ENCODE measurements at regions not wholly inside any gene's neighbourhood (a gene's known extent, or its start where the extent isn't known, plus 50 kb on each side); places are given as distances from the start of the nearest gene placed in this dataset.

DNA sequence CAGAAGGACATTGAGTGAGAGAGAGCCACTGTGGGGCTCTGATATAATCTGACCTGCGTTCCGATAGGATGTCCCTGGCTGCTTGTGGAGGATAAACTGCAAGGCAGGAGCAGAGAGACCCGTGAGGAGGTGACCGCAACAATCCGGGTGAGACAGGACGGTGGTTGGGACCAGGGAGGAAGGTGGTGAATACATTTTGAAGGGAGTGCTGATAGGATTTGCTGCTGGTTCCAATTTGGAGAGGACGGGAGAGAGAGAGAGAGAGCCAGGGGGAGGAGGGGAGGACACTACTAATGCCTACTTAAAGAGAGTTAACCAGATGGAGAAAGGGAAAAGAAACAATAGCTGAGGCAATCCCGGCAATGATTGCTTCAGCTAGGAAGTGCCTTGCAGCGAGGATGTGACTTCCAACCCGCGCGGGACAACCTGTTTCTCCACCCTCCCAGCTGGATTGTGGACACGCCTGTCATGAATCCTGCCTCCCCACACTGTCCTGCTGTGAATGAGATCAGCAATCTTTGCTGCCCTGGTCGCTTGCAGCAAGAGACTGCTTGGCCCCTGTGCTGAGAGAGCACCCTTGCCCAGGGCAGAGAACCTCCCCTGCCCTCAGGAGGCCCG is 199.0 kb upstream of the KCNG1 start (continued):
- TF ChIP-seq, protein P1, sequence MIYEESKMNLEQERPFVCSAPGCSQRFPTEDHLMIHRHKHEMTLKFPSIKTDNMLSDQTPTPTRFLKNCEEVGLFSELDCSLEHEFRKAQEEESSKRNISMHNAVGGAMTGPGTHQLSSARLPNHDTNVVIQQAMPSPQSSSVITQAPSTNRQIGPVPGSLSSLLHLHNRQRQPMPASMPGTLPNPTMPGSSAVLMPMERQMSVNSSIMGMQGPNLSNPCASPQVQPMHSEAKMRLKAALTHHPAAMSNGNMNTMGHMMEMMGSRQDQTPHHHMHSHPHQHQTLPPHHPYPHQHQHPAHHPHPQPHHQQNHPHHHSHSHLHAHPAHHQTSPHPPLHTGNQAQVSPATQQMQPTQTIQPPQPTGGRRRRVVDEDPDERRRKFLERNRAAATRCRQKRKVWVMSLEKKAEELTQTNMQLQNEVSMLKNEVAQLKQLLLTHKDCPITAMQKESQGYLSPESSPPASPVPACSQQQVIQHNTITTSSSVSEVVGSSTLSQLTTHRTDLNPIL (CRISPR knock-in tag; IDR thresholded peaks at IDR 0.05; ENCODE audit: low read depth) = no peak
- no peak for TF ChIP-seq RARB (CRISPR knock-in tag; IDR thresholded peaks at IDR 0.05)
- no peak for TF ChIP-seq TOX (CRISPR knock-in tag; IDR thresholded peaks at IDR 0.05; ENCODE audit: borderline replicate concordance)

DNA sequence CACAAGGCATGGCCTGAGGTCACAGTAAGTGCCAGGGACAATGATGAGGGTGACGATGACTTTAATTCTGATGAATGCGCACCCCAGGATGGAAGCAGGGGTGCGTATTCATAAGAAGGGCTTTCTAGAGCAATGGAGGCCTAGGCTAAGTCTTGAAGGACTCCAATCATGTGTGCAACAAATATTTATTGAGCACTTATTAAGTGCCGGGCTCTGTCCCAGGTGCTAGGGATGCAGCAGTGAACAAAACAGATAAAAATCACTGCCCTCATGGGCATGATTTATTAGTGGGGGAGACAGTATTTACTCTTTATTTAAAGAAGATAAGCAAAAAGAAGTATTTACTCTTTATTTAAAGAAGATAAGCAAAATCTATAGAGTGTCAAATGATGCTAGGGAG is 198.2 kb upstream of the KCNG1 start:
- ATAC-seq = no peak
- TF ChIP-seq, protein P1 (CRISPR knock-in tag; IDR thresholded peaks at IDR 0.05; ENCODE audit: low read depth) = no peak
- TF ChIP-seq ZNF70 (CRISPR knock-in tag; IDR thresholded peaks at IDR 0.05) = no peak
- no peak for TF ChIP-seq CSDC2 (CRISPR knock-in tag; IDR thresholded peaks at IDR 0.05)
- TF ChIP-seq, protein P2, sequence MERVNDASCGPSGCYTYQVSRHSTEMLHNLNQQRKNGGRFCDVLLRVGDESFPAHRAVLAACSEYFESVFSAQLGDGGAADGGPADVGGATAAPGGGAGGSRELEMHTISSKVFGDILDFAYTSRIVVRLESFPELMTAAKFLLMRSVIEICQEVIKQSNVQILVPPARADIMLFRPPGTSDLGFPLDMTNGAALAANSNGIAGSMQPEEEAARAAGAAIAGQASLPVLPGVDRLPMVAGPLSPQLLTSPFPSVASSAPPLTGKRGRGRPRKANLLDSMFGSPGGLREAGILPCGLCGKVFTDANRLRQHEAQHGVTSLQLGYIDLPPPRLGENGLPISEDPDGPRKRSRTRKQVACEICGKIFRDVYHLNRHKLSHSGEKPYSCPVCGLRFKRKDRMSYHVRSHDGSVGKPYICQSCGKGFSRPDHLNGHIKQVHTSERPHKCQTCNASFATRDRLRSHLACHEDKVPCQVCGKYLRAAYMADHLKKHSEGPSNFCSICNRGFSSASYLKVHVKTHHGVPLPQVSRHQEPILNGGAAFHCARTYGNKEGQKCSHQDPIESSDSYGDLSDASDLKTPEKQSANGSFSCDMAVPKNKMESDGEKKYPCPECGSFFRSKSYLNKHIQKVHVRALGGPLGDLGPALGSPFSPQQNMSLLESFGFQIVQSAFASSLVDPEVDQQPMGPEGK (CRISPR knock-in tag; IDR thresholded peaks at IDR 0.05; ENCODE audit: borderline replicate concordance) = no peak
- no peak for TF ChIP-seq ZNF8 (CRISPR knock-in tag; IDR thresholded peaks at IDR 0.05)

DNA sequence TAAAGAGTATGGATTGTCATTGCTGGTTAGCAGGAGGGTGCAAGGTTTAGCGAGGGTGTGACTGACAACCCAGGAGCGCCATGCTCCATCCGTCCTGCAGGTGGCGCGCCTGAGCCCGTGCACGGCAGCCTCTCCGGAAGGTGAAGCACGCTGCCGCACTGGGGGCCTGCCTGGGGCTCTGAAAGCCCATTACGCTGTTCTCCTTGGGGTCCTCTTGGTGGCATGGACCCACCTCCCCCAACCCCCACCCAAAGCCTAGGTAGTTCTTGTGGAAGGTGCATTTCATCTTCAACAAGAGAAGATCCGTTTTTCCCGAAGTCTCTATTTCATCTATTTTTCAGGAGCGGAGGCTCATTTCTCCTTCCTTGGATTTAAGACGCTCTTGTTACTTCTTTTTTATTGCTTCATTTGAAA is 197.4 kb upstream of the KCNG1 start:
- ATAC-seq = peak; percentile 81
- TF ChIP-seq CSDC2 (CRISPR knock-in tag; IDR thresholded peaks at IDR 0.05) (no peak), ZFP30 (CRISPR knock-in tag; IDR thresholded peaks at IDR 0.05) (no peak), ISL1 (CRISPR knock-in tag; IDR thresholded peaks at IDR 0.05) (no peak), PPARA (CRISPR knock-in tag; IDR thresholded peaks at IDR 0.05; ENCODE audit: borderline replicate concordance) (no peak)

DNA sequence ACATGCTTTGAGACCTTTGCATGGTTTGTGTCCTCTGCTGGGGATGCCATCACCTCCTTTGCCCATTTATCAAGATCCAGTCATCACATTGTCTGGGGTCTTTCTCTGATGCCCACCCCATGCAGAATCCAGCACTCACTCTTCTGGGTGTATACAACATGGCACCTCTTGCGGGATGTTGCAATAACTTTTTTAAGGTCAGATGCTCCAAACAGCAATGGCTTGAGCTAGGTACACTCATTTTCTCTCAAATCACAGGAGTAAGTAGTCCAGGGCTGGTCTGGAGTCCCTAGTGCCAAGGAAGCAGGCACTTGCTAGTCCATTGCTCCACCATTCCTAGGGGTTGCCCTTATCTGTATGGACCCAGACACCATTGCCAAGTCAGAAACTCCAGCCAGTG is 196.6 kb upstream of the KCNG1 start:
- no peak for ATAC-seq
- TF ChIP-seq OSR1 (CRISPR knock-in tag; IDR thresholded peaks at IDR 0.05) (no peak), GLIS3 (CRISPR knock-in tag; IDR thresholded peaks at IDR 0.05) (no peak), PPARA (CRISPR knock-in tag; IDR thresholded peaks at IDR 0.05; ENCODE audit: borderline replicate concordance) (no peak), TOX (CRISPR knock-in tag; IDR thresholded peaks at IDR 0.05; ENCODE audit: borderline replicate concordance) (no peak), ZNF70 (CRISPR knock-in tag; IDR thresholded peaks at IDR 0.05) (no peak), ISL1 (CRISPR knock-in tag; IDR thresholded peaks at IDR 0.05) (no peak), ZFP3 (CRISPR knock-in tag; IDR thresholded peaks at IDR 0.05) (no peak)
- TF ChIP-seq, protein P3, sequence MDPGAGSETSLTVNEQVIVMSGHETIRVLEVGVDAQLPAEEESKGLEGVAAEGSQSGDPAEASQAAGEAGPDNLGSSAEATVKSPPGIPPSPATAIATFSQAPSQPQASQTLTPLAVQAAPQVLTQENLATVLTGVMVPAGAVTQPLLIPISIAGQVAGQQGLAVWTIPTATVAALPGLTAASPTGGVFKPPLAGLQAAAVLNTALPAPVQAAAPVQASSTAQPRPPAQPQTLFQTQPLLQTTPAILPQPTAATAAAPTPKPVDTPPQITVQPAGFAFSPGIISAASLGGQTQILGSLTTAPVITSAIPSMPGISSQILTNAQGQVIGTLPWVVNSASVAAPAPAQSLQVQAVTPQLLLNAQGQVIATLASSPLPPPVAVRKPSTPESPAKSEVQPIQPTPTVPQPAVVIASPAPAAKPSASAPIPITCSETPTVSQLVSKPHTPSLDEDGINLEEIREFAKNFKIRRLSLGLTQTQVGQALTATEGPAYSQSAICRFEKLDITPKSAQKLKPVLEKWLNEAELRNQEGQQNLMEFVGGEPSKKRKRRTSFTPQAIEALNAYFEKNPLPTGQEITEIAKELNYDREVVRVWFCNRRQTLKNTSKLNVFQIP (CRISPR knock-in tag; IDR thresholded peaks at IDR 0.05; ENCODE audit: borderline replicate concordance, low read depth) = no peak

DNA sequence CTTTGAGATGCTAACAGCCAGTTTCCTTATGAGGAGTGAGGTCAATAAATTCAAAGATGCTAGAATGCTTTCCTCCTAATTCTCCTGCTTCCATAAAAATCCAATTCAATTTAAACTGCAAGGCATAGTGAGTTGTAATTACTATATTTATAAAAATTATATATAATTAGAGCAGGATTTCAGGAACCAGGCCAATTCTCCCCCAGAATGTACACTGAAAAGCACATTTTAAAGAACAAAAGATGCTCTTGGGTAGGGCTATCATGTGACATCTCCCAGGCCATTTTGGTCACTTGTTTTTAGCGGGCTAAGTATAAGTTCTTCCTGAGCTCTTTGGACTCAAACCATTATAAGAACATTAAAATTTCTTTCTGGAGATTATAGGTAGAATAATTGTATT is 195.7 kb upstream of the KCNG1 start:
- no peak for ATAC-seq
- TF ChIP-seq ZNF8 (CRISPR knock-in tag; IDR thresholded peaks at IDR 0.05) = no peak
- no peak for TF ChIP-seq ARNTL (CRISPR knock-in tag; IDR thresholded peaks at IDR 0.05; ENCODE audit: borderline replicate concordance, low read depth)
- TF ChIP-seq GLIS3 (CRISPR knock-in tag; IDR thresholded peaks at IDR 0.05) = no peak
- no peak for TF ChIP-seq ISL1 (CRISPR knock-in tag; IDR thresholded peaks at IDR 0.05)
- TF ChIP-seq TCF4 (CRISPR knock-in tag; IDR thresholded peaks at IDR 0.05; ENCODE audit: borderline replicate concordance) = no peak
- TF ChIP-seq ZFP30 (CRISPR knock-in tag; IDR thresholded peaks at IDR 0.05) = no peak
- no peak for TF ChIP-seq ZFP3 (CRISPR knock-in tag; IDR thresholded peaks at IDR 0.05)
- no peak for TF ChIP-seq TOX (CRISPR knock-in tag; IDR thresholded peaks at IDR 0.05; ENCODE audit: borderline replicate concordance)
- TF ChIP-seq SNAI2 (CRISPR knock-in tag; IDR thresholded peaks at IDR 0.05) = no peak
- TF ChIP-seq, protein P4, sequence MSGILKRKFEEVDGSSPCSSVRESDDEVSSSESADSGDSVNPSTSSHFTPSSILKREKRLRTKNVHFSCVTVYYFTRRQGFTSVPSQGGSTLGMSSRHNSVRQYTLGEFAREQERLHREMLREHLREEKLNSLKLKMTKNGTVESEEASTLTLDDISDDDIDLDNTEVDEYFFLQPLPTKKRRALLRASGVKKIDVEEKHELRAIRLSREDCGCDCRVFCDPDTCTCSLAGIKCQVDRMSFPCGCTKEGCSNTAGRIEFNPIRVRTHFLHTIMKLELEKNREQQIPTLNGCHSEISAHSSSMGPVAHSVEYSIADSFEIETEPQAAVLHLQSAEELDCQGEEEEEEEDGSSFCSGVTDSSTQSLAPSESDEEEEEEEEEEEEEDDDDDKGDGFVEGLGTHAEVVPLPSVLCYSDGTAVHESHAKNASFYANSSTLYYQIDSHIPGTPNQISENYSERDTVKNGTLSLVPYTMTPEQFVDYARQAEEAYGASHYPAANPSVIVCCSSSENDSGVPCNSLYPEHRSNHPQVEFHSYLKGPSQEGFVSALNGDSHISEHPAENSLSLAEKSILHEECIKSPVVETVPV (CRISPR knock-in tag; IDR thresholded peaks at IDR 0.05) = no peak
- no peak for TF ChIP-seq BACH2 (CRISPR knock-in tag; IDR thresholded peaks at IDR 0.05; ENCODE audit: borderline replicate concordance)
- TF ChIP-seq, protein P2 (CRISPR knock-in tag; IDR thresholded peaks at IDR 0.05; ENCODE audit: borderline replicate concordance) = no peak
- TF ChIP-seq, protein P3 (CRISPR knock-in tag; IDR thresholded peaks at IDR 0.05; ENCODE audit: borderline replicate concordance, low read depth) = no peak

Measured in SK-N-SH treated with all-trans-retinoic acid at 6 μM for 48 hours (cell line).